Nephron (organoid): ENCODE measurements at regions not wholly inside any gene's neighbourhood (a gene's known extent, or its start where the extent isn't known, plus 50 kb on each side); places are given as distances from the start of the nearest gene placed in this dataset.

Experiments used
- H3K27ac Mint-ChIP-seq, 3 experiments: 2 replicates each; pipeline ENCODE4 v1.8.0; 2020; ENCODE audit warnings: mixed read lengths in 3 of 3, mild to moderate bottlenecking in 2 of 3, moderate library complexity in 1 of 3
- H3K27me3 Mint-ChIP-seq: 2 replicates; pipeline ENCODE4 v1.8.0; 2021; ENCODE audit warnings: low read depth, mild to moderate bottlenecking, moderate library complexity, mixed read lengths
- H3K36me3 Mint-ChIP-seq: 2 replicates; pipeline ENCODE4 v1.8.0; 2020; ENCODE audit warnings: low read depth, mixed read lengths
- H3K4me1 Mint-ChIP-seq: 2 replicates; pipeline ENCODE4 v1.8.0; 2020; ENCODE audit warnings: mixed read lengths
- H3K4me3 Mint-ChIP-seq, 3 experiments: 2 replicates each; pipeline ENCODE4 v1.8.0; 2020; ENCODE audit warnings: mild to moderate bottlenecking in 3 of 3, mixed read lengths in 3 of 3, moderate library complexity in 2 of 3
- H3K9me3 Mint-ChIP-seq: 2 replicates; pipeline ENCODE4 v1.8.0; 2020; ENCODE audit warnings: mixed read lengths
- TF ChIP-seq, protein P1 (sequence below), 3 experiments: fragments of 200-600 bp; sonication (generic); IDR thresholded peaks; one replicate each; pipeline ENCODE4 v1.5.0; 2021; ENCODE audit warnings: antibody characterized with exemption in 3 of 3; ENCODE audit not compliant: unreplicated experiment in 3 of 3

DNA sequence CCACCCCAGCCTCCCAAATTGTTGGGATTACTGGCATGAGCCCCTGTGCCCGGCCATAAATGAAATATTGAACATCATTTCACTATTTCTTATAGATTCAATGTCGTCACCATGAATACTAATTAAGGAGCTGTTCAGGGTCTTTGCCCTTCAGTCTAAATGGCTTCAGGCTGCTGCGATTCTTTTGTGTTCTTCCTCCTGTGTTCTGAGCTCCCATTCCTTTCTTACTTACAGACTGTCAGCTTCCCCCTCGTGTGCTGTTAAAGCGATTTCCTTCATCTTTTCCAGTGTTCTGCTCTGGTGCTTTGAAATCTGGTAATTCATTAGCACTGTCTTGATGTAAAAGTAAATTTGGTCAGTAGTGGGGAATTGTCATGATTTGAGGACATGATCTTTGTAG is 63.3 kb upstream of the PRDM1 start:
- no peaks in the 10 kb centered on the region for H3K36me3 Mint-ChIP-seq
- no peaks in the 10 kb centered on the region for H3K9me3 Mint-ChIP-seq

DNA sequence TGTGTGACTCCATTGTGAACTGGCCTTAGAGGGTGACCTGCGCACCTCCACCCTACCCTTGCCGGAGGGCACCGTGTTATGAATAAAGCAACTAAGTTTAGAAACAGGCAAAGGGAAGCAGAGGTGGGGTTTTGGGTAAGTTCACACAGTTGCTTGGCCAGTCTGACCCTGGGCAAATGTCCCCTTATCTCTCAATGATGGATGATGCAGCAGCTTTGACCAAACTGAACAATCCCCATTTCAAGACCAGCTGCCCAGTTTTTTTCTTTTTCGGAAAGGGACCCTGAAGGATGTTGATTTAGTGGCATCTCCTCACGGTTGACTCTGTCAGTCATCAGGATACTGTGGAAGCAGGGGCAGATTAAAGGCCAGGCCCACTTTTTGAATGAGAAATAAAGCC is 68.7 kb upstream of the PRDM1 start:
- Mint-ChIP-seq H3K27me3 (peaks cover 32% of the 10 kb centered on the region), H3K36me3 (no peaks in the 10 kb centered on the region), H3K4me3 (no peak overlapping the region), H3K4me1 (no peaks in the 10 kb centered on the region), H3K27ac (no peak overlapping the region), H3K9me3 (no peaks in the 10 kb centered on the region)
- TF ChIP-seq, protein P1, sequence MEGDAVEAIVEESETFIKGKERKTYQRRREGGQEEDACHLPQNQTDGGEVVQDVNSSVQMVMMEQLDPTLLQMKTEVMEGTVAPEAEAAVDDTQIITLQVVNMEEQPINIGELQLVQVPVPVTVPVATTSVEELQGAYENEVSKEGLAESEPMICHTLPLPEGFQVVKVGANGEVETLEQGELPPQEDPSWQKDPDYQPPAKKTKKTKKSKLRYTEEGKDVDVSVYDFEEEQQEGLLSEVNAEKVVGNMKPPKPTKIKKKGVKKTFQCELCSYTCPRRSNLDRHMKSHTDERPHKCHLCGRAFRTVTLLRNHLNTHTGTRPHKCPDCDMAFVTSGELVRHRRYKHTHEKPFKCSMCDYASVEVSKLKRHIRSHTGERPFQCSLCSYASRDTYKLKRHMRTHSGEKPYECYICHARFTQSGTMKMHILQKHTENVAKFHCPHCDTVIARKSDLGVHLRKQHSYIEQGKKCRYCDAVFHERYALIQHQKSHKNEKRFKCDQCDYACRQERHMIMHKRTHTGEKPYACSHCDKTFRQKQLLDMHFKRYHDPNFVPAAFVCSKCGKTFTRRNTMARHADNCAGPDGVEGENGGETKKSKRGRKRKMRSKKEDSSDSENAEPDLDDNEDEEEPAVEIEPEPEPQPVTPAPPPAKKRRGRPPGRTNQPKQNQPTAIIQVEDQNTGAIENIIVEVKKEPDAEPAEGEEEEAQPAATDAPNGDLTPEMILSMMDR (IDR thresholded peaks at IDR 0.05; ENCODE audit: unreplicated experiment in 3 of 3): no peak

More for the DNA sequence above, 63.3 kb upstream of the PRDM1 start:
- peaks cover 35% of the 10 kb centered on the region for H3K27me3 Mint-ChIP-seq
- no peak overlapping the region for H3K4me3 Mint-ChIP-seq
- H3K4me1 Mint-ChIP-seq: peaks cover 13% of the 10 kb centered on the region
- H3K27ac Mint-ChIP-seq: peak overlapping the region in 1 of 3 experiments; percentile 56
- TF ChIP-seq, protein P1 (IDR thresholded peaks at IDR 0.05; ENCODE audit: unreplicated experiment in 3 of 3): no peak

- Mint-ChIP-seq H3K27me3 (peaks cover 36% of the 10 kb centered on the region), H3K4me3 (no peak overlapping the region), H3K4me1 (no peaks in the 10 kb centered on the region), H3K36me3 (no peaks in the 10 kb centered on the region), H3K27ac (no peak overlapping the region), H3K9me3 (no peaks in the 10 kb centered on the region)
- TF ChIP-seq, protein P1 (IDR thresholded peaks at IDR 0.05; ENCODE audit: unreplicated experiment in 3 of 3): no peak
These were observed 71.2 kb upstream of the PRDM1 start for GRCh38 chr6:106014955-106015354.

- Mint-ChIP-seq H3K36me3 (no peaks in the 10 kb centered on the region), H3K4me1 (no peaks in the 10 kb centered on the region), H3K9me3 (no peaks in the 10 kb centered on the region), H3K27me3 (peaks cover 34% of the 10 kb centered on the region), H3K4me3 (no peak overlapping the region), H3K27ac (no peak overlapping the region)
- TF ChIP-seq, protein P1 (IDR thresholded peaks at IDR 0.05; ENCODE audit: unreplicated experiment in 3 of 3): no peak
These were observed 74.7 kb upstream of the PRDM1 start for GRCh38 chr6:106011476-106011875.

DNA sequence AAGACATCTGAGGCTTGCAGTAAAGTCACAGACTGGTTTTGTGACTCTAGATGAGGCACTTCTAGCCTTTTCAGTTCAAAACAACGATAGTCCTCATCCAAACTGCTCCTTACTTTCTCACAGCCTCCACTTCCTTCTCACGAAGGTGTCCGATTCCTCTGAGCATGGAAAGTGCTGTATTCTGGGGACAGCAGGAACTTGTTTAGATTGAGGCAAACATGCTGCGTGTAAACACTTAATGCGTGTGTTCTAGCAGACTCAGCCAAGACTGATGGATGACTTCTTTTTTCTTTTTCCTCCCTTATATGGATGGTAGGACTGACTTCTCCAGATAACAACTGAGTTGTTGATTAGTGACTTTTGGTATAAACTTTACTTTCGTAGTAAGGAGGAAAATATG is 80.2 kb upstream of the PRDM1 start:
- no peaks in the 10 kb centered on the region for H3K9me3 Mint-ChIP-seq
- peaks cover 43% of the 10 kb centered on the region for H3K27me3 Mint-ChIP-seq
- H3K27ac Mint-ChIP-seq: no peak overlapping the region
- TF ChIP-seq, protein P1 (IDR thresholded peaks at IDR 0.05; ENCODE audit: unreplicated experiment in 3 of 3): no peak
- no peaks in the 10 kb centered on the region for H3K4me1 Mint-ChIP-seq
- H3K36me3 Mint-ChIP-seq: no peaks in the 10 kb centered on the region
- no peak overlapping the region for H3K4me3 Mint-ChIP-seq

DNA sequence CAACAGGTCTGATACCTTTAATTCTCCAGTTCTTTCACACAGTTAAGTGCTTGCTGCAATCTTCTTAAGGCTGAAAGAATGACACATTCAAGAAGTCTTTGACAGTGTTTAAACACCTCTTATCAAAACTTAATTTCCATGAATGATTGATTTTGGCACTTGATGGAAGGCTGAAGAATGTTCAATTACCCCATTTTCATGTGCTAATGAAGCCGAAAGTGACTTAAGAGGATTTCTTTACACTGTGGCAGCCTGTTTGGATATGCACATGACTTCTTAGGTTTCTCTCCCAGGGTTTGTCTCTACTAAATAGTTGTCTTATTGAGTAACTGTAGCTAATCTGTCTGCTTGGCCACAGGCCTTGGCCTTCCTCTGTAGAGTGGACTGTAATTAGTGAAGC is 81.1 kb upstream of the PRDM1 start:
- no peaks in the 10 kb centered on the region for H3K4me1 Mint-ChIP-seq

More for the DNA sequence above, 81.1 kb upstream of the PRDM1 start:
- TF ChIP-seq, protein P1 (IDR thresholded peaks at IDR 0.05; ENCODE audit: unreplicated experiment in 3 of 3): no peak
- H3K27me3 Mint-ChIP-seq: peaks cover 47% of the 10 kb centered on the region
- no peaks in the 10 kb centered on the region for H3K9me3 Mint-ChIP-seq
- no peaks in the 10 kb centered on the region for H3K36me3 Mint-ChIP-seq
- no peak overlapping the region for H3K4me3 Mint-ChIP-seq
- H3K27ac Mint-ChIP-seq: no peak overlapping the region
